ENCODE measurements at regions not wholly inside any gene's neighbourhood (a gene's known extent, or its start where the extent isn't known, plus 50 kb on each side); places are given as distances from the start of the nearest gene placed in this dataset.

DNA sequence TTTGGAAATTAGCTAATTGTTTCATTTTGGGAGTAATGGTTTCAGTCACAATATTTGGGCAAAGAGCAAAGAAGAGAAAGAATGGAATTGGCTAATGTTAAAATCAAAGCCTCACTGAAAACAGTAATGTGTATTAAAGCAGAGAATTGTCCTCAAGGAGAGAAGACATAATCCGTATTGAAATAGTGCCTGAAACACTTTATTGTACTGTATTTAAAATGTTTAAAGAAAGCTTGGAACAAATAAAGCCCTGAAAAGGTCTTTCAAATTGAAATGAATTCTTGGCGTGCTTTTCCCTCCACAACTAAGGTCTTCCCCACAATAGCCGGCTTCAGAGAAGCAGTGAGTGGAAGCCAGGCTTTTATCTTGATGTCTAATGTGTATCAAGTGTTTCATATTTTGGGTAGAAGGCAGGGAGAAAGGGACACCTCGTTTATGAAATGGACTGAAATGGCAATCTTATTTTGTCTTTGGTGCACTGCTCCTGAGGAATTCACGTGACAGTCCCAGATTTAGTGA lies 212.9 kb upstream of the CRY1 start:
- 43% methylated on average over 5 of the region's 5 CpGs for WGBS (ENCODE audit: low lambda C conversion rate, missing lambda C conversion rate)

DNA sequence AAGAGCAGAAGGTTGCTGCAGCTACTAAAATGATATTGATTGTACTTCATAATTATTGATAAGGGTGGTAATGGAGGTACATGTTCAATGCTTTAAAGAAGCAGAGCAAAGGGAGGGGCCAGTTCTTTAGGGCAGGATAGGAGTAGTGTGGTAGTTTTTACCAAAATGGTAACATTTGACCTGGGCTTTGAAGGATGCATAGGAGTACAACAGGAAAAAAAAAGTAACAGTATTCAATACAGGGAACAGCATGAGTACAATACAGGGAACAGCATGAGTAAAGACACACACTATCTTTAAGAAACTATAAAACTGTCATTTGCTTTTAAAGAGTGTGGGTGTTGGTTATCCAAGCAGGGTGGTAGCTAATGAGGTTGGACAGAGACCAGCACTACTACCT lies 215.0 kb upstream of the CRY1 start:
- Histone ChIP-seq H3K79me2 (no peaks in the 10 kb centered on the region), H3K27me3 (peaks cover 31% of the 10 kb centered on the region)

More for the DNA sequence above, 212.9 kb upstream of the CRY1 start:
- no peak overlapping the region for H3K4me2 ChIP-seq
- no peaks in the 10 kb centered on the region for H3K79me2 ChIP-seq
- TF ChIP-seq EZH2phosphoT487 (IDR thresholded peaks at IDR 0.05; ENCODE audit: low read depth, severe bottlenecking, unreplicated experiment) = no peak
- TF ChIP-seq CTCF (IDR thresholded peaks at IDR 0.05; ENCODE audit: poor library complexity) = no peak
- TF ChIP-seq EZH2 (IDR thresholded peaks at IDR 0.05; ENCODE audit: borderline replicate concordance) = no peak
- DNase-seq (ENCODE audit: low spot score) = no peak
- H3K9me3 ChIP-seq (ENCODE audit: low read depth) = no peaks in the 10 kb centered on the region
- H3K4me1 ChIP-seq (ENCODE audit: insufficient read depth) = no peaks in the 10 kb centered on the region
- no peak overlapping the region for H3K27ac ChIP-seq
- H3K36me3 ChIP-seq (replicated peaks; ENCODE audit: insufficient read depth, low read depth) = no peaks in the 10 kb centered on the region
- H4K20me1 ChIP-seq (ENCODE audit: insufficient read depth, poor library complexity, severe bottlenecking) = no peaks in the 10 kb centered on the region
- H3K4me3 ChIP-seq = no peak overlapping the region
- peaks cover 14% of the 10 kb centered on the region for H3K27me3 ChIP-seq
- H2AFZ ChIP-seq = no peak overlapping the region
- H3K9me2 ChIP-seq (replicated peaks; ENCODE audit: insufficient read depth) = no peaks in the 10 kb centered on the region

DNA sequence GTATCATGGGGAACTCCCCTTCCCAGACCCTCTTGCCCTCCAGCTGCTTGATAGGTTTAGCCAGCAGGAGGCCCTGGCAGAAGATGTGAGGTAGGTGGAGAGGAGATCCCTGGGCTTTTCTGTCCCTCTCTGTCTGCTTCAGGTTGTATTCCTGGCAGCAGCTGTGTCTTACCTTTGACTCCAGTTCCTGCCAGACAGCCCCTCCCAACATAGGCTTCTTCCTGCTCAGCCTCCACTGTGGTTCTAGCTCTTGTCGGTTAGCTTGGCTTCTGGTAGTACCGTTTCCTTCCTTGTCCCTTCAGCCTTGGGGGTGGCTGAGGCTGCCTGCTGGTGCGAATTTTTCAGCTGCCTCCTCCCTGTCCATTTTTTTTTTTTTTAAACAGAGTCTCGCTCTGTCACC lies 215.7 kb upstream of the CRY1 start:
- H3K27ac ChIP-seq = no peak overlapping the region
- H3K4me3 ChIP-seq = no peak overlapping the region
- H3K79me2 ChIP-seq = no peaks in the 10 kb centered on the region
- 90% methylated on average over 4 of the region's 4 CpGs for WGBS (ENCODE audit: low lambda C conversion rate, missing lambda C conversion rate)
- TF ChIP-seq EZH2phosphoT487 (IDR thresholded peaks at IDR 0.05; ENCODE audit: low read depth, severe bottlenecking, unreplicated experiment) = no peak
- H3K9me2 ChIP-seq (replicated peaks; ENCODE audit: insufficient read depth) = no peaks in the 10 kb centered on the region
- no peak overlapping the region for H3K4me2 ChIP-seq
- no peak overlapping the region for H2AFZ ChIP-seq
- peaks cover 31% of the 10 kb centered on the region for H3K27me3 ChIP-seq
- no peaks in the 10 kb centered on the region for H4K20me1 ChIP-seq (ENCODE audit: insufficient read depth, poor library complexity, severe bottlenecking)
- no peak for DNase-seq (ENCODE audit: low spot score)
- no peaks in the 10 kb centered on the region for H3K9me3 ChIP-seq (ENCODE audit: low read depth)
- no peaks in the 10 kb centered on the region for H3K4me1 ChIP-seq (ENCODE audit: insufficient read depth)
- H3K36me3 ChIP-seq (replicated peaks; ENCODE audit: insufficient read depth, low read depth) = no peaks in the 10 kb centered on the region

More for the DNA sequence above, 215.0 kb upstream of the CRY1 start:
- no peak overlapping the region for H3K4me3 ChIP-seq
- H3K4me1 ChIP-seq (ENCODE audit: insufficient read depth) = no peaks in the 10 kb centered on the region
- H3K9me3 ChIP-seq (ENCODE audit: low read depth) = no peaks in the 10 kb centered on the region
- no peak overlapping the region for H3K27ac ChIP-seq
- no peaks in the 10 kb centered on the region for H4K20me1 ChIP-seq (ENCODE audit: insufficient read depth, poor library complexity, severe bottlenecking)
- TF ChIP-seq EZH2phosphoT487 (IDR thresholded peaks at IDR 0.05; ENCODE audit: low read depth, severe bottlenecking, unreplicated experiment) (no peak), CTCF (IDR thresholded peaks at IDR 0.05; ENCODE audit: poor library complexity) (no peak), EZH2 (IDR thresholded peaks at IDR 0.05; ENCODE audit: borderline replicate concordance) (no peak)
- no peak for DNase-seq (ENCODE audit: low spot score)
- H2AFZ ChIP-seq = no peak overlapping the region
- no peaks in the 10 kb centered on the region for H3K9me2 ChIP-seq (replicated peaks; ENCODE audit: insufficient read depth)
- H3K36me3 ChIP-seq (replicated peaks; ENCODE audit: insufficient read depth, low read depth) = no peaks in the 10 kb centered on the region
- H3K4me2 ChIP-seq = no peak overlapping the region

DNA sequence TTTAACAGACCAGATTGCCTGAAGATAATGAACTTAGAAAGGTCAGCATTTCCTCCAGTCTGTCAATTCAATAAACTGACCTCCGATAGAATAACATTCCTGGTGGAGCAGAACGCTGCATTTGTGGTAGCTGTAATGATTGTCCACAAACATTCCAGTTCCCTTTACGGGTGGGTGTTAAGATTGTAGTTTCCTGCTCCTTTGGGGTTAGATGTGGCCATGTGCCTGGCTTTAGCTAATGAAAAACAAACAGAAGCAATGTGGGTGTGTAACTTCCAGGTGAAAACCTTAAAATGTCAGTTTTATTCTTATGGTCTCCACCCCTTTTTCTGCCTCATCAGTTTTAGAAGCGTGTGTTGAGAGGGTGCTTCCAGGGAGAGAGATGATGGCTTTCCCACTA lies 217.3 kb upstream of the CRY1 start:
- H3K9me2 ChIP-seq (replicated peaks; ENCODE audit: insufficient read depth) = no peaks in the 10 kb centered on the region
- no peak overlapping the region for H3K4me3 ChIP-seq
- no peak overlapping the region for H3K4me2 ChIP-seq
- H3K27ac ChIP-seq = no peak overlapping the region
- H3K9me3 ChIP-seq (ENCODE audit: low read depth) = no peaks in the 10 kb centered on the region
- no peaks in the 10 kb centered on the region for H3K4me1 ChIP-seq (ENCODE audit: insufficient read depth)
- no peaks in the 10 kb centered on the region for H4K20me1 ChIP-seq (ENCODE audit: insufficient read depth, poor library complexity, severe bottlenecking)
- H2AFZ ChIP-seq = no peak overlapping the region
- DNase-seq (ENCODE audit: low spot score) = no peak
- no peaks in the 10 kb centered on the region for H3K79me2 ChIP-seq
- TF ChIP-seq EZH2phosphoT487 (IDR thresholded peaks at IDR 0.05; ENCODE audit: low read depth, severe bottlenecking, unreplicated experiment) (no peak), CTCF (IDR thresholded peaks at IDR 0.05; ENCODE audit: poor library complexity) (no peak), EZH2 (IDR thresholded peaks at IDR 0.05; ENCODE audit: borderline replicate concordance) (no peak)
- H3K36me3 ChIP-seq (replicated peaks; ENCODE audit: insufficient read depth, low read depth) = no peaks in the 10 kb centered on the region
- H3K27me3 ChIP-seq = peaks cover 47% of the 10 kb centered on the region
- WGBS (ENCODE audit: low lambda C conversion rate, missing lambda C conversion rate) = 46% methylated on average over 4 of the region's 4 CpGs
